ENCODE measurements at regions not wholly inside any gene's neighbourhood (a gene's known extent, or its start where the extent isn't known, plus 50 kb on each side); places are given as distances from the start of the nearest gene placed in this dataset.

DNA sequence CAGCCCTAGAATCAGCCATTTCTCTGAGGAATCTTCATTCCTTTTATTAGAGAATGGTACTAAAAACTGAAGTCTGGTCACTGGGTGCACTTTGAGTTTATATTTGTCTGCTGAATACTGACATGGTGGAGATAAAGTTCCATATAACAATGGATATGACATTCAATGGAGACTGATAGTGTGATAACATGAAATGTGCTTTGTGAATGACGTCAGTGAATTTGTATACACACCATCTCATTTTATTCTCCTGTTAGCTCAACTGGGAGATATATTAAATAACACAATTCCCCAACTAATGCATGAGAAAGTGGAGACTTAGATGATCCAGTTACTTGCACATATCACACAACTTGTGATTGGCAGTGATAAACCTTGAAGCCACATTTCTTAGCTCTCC, 446.7 kb downstream of the DOK5 start:
- TF ChIP-seq, protein P1, sequence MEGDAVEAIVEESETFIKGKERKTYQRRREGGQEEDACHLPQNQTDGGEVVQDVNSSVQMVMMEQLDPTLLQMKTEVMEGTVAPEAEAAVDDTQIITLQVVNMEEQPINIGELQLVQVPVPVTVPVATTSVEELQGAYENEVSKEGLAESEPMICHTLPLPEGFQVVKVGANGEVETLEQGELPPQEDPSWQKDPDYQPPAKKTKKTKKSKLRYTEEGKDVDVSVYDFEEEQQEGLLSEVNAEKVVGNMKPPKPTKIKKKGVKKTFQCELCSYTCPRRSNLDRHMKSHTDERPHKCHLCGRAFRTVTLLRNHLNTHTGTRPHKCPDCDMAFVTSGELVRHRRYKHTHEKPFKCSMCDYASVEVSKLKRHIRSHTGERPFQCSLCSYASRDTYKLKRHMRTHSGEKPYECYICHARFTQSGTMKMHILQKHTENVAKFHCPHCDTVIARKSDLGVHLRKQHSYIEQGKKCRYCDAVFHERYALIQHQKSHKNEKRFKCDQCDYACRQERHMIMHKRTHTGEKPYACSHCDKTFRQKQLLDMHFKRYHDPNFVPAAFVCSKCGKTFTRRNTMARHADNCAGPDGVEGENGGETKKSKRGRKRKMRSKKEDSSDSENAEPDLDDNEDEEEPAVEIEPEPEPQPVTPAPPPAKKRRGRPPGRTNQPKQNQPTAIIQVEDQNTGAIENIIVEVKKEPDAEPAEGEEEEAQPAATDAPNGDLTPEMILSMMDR (conservative IDR thresholded peaks at IDR 0.05 in 1 of 2, IDR thresholded peaks at IDR 0.05 in 1 of 2; ENCODE audit: low read depth in 1 of 2, low read length in 2 of 2), result no peak
- no peak for TF ChIP-seq EZH2 (IDR thresholded peaks at IDR 0.05; ENCODE audit: low read length, missing control alignments)

All from fibroblast of lung (primary cell).